ENCODE measurements at regions not wholly inside any gene's neighbourhood (a gene's known extent, or its start where the extent isn't known, plus 50 kb on each side); places are given as distances from the start of the nearest gene placed in this dataset.

DNA sequence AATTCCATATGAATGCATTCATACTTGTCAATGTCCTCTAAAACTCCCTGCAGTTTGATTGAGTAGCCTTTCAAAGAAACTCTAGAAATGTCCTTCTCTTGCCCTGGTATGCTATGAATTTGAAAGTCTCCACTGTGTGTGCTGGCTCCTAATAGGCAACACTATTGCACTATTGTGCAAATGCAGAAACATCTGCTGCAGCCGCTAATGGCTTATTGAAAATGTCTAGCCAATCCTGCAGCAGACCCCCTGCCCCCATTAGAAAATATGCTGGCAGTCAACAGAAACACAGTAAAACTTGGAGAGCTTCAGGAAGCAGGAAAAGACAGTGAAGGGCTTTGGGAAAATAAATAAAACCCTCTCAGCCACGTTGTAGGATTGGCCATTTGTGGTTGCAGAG lies 87.3 kb upstream of the GRAMD2B start:
- TF ChIP-seq, protein P1, sequence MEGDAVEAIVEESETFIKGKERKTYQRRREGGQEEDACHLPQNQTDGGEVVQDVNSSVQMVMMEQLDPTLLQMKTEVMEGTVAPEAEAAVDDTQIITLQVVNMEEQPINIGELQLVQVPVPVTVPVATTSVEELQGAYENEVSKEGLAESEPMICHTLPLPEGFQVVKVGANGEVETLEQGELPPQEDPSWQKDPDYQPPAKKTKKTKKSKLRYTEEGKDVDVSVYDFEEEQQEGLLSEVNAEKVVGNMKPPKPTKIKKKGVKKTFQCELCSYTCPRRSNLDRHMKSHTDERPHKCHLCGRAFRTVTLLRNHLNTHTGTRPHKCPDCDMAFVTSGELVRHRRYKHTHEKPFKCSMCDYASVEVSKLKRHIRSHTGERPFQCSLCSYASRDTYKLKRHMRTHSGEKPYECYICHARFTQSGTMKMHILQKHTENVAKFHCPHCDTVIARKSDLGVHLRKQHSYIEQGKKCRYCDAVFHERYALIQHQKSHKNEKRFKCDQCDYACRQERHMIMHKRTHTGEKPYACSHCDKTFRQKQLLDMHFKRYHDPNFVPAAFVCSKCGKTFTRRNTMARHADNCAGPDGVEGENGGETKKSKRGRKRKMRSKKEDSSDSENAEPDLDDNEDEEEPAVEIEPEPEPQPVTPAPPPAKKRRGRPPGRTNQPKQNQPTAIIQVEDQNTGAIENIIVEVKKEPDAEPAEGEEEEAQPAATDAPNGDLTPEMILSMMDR (IDR thresholded peaks at IDR 0.05 in 4 of 5, conservative IDR thresholded peaks at IDR 0.05 in 1 of 5) = no peak
- TF ChIP-seq POLR2A (IDR thresholded peaks at IDR 0.05) = no peak

Data from gastrocnemius medialis (tissue), 4 donors.